ENCODE measurements at regions not wholly inside any gene's neighbourhood (a gene's known extent, or its start where the extent isn't known, plus 50 kb on each side); places are given as distances from the start of the nearest gene placed in this dataset.
"Not testable (repeated sequence)": the region's sequence is repeated elsewhere in the genome, so short reads cannot be mapped to it uniquely, and the experiment has no call there.

DNA sequence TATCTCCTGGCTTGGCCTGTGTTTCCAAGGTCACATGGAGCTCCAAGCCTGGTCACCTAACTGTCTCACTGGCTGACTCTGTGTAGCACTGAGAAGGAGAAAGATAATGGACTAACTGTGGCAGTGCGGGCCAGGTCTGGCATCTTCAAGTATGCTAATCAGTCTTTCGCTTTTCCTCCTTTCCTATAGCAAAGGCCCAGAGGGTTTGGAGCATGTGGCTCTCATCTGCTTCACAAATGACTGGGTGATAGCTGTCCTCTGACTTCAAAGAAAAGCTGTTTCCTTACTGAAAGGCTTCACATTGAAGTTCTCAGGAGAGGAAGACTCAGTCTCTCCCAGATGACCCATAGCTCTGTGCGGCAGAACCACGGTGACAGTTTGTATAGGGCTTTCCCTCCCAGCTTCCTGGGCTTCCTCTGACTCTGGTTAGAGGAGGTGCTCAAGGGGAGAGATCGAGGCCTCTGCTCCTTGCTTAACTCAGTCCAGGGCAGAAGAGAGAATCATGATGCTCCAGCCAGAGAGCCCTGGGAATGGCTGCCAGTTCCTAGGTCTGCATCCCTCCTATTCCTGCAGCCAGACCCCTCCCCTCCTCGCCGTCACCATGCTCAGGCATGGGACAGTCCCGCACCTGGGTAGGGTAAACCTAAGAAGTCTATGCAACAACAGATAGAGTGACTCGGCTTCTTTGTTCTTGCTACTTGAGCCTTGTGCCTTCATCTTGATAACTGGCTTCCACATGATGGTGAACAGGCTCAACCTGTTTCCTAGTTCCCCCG lies 72.3 kb downstream of the CCDC71L start:
- no peak overlapping the region for H3K4me2 ChIP-seq (ENCODE audit: low read depth, low read length, poor library complexity, severe bottlenecking)
- H3K79me2 ChIP-seq (ENCODE audit: low read length) = no peaks in the 10 kb centered on the region
- H3K9ac ChIP-seq (ENCODE audit: low read length) = no peak overlapping the region
- H3K27ac ChIP-seq (ENCODE audit: low read length) = no peak overlapping the region
- no peaks in the 10 kb centered on the region for H3K27me3 ChIP-seq (ENCODE audit: low read length)
- H3K4me1 ChIP-seq (ENCODE audit: low read length) = peaks cover 11% of the 10 kb centered on the region
- no peaks in the 10 kb centered on the region for H3K9me3 ChIP-seq (ENCODE audit: low read length)
- H3K9me2 ChIP-seq (replicated peaks; ENCODE audit: insufficient read depth, low read length) = no peaks in the 10 kb centered on the region
- H4K20me1 ChIP-seq (ENCODE audit: insufficient read depth, low read depth, low read length) = no peaks in the 10 kb centered on the region
- H3K36me3 ChIP-seq (ENCODE audit: insufficient read depth, low read length) = no peaks in the 10 kb centered on the region
- H3K4me3 ChIP-seq (ENCODE audit: low read length) = no peak overlapping the region
- no peak for DNase-seq
- H2AFZ ChIP-seq (ENCODE audit: low read length) = no peak overlapping the region

DNA sequence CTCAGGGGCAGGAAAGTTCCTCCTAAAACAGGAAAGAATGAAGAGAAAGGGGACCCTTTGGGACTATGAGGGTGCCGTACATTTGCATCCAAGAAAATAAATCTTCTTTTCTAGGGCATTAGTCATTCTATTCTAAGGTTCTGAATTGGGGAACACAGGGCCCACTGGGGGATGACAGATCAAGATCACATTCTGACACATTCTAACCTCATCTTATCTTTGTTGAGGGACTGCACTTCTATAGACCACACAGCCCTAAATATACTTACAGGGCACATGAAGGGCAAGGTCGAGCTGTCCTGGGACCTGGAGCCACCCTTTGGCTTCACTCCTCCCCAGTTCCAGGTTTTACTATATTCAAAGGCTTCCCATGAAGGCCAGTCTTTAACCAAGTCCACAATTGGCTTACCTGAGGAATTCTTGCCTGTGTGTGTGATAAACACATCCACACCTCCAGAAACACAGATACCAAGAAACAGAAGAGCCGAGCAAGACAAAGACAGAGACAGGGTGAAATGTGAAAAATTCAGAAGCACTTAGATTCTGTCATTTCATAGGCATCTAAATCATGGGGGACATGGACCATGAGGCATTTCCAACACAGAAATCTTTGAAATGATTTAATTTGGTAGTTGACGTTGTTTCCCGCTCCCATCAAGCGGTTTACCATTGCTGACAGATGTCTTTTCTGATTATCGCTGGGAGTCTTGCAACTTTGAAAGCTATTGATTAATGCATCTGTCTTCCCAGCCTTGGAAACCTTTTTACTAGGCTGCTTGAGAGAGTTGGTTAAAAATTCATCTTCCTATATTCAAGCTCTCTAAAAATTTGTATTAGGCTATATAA lies 75.8 kb downstream of the CCDC71L start:
- H3K36me3 ChIP-seq (ENCODE audit: insufficient read depth, low read length) = no peaks in the 10 kb centered on the region
- H3K79me2 ChIP-seq (ENCODE audit: low read length) = no peaks in the 10 kb centered on the region
- H3K9ac ChIP-seq (ENCODE audit: low read length) = no peak overlapping the region
- H3K9me3 ChIP-seq (ENCODE audit: low read length) = no peaks in the 10 kb centered on the region
- H3K4me2 ChIP-seq (ENCODE audit: low read depth, low read length, poor library complexity, severe bottlenecking) = no peak overlapping the region
- H3K4me3 ChIP-seq (ENCODE audit: low read length) = no peak overlapping the region
- H3K27me3 ChIP-seq (ENCODE audit: low read length) = no peaks in the 10 kb centered on the region
- H3K27ac ChIP-seq (ENCODE audit: low read length) = no peak overlapping the region
- H4K20me1 ChIP-seq (ENCODE audit: insufficient read depth, low read depth, low read length) = no peaks in the 10 kb centered on the region
- H3K4me1 ChIP-seq (ENCODE audit: low read length) = peaks cover 11% of the 10 kb centered on the region
- H3K9me2 ChIP-seq (replicated peaks; ENCODE audit: insufficient read depth, low read length) = no peaks in the 10 kb centered on the region
- no peak overlapping the region for H2AFZ ChIP-seq (ENCODE audit: low read length)
- peak; percentile 63 for DNase-seq

DNA sequence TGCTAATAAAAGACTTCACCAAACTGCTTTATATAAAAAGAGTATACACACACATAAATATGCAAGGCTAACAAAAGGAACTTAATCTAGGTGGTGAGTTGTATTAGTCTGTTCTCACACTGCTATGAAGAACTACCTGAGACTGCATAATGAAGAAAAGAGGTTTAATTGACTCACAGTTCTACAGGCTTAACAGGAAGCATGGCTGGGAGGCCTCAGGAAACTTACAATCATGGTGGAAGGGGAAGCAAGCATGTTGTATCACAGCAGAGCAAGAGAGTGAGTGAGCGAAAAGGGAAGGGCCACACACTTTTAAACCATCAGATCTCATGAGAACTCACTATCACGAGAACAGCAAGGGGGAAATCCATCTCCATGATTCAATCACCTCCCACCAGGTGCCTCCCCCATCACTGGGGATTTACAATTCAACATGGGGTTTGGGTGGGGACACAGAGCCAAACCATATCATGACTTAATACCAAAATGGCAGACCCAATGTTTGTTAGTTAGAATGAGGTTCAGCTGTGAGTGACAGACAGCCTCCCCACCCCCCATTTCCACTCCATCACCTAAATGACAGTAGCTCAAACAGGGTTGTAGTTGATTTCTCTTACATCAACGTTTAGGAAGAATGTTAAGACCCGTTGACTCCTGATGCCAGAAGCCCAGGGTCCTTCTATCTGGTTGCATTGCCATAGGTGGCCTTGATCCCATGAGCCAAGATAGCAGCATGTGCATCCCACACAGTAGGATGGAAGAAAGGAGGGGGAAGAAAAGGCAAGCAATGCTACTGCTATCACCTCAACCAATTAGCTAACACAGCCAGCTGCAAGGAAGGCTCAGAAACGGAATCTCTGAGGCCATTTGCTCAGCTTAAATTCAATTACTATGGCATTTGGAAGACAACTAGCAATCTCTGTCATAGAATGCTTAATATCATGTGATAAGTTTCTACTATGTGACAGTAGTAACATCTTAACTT lies 77.0 kb downstream of the CCDC71L start:
- Histone ChIP-seq H3K4me2 (ENCODE audit: low read depth, low read length, poor library complexity, severe bottlenecking) (no peak overlapping the region), H4K20me1 (ENCODE audit: insufficient read depth, low read depth, low read length) (no peaks in the 10 kb centered on the region), H2AFZ (ENCODE audit: low read length) (no peak overlapping the region), H3K4me3 (ENCODE audit: low read length) (no peak overlapping the region), H3K9ac (ENCODE audit: low read length) (no peak overlapping the region), H3K9me2 (replicated peaks; ENCODE audit: insufficient read depth, low read length) (no peaks in the 10 kb centered on the region), H3K27ac (ENCODE audit: low read length) (no peak overlapping the region), H3K27me3 (ENCODE audit: low read length) (no peaks in the 10 kb centered on the region), H3K9me3 (ENCODE audit: low read length) (no peaks in the 10 kb centered on the region), H3K4me1 (ENCODE audit: low read length) (peaks cover 11% of the 10 kb centered on the region), H3K36me3 (ENCODE audit: insufficient read depth, low read length) (no peaks in the 10 kb centered on the region), H3K79me2 (ENCODE audit: low read length) (no peaks in the 10 kb centered on the region)
- no peak for DNase-seq

DNA sequence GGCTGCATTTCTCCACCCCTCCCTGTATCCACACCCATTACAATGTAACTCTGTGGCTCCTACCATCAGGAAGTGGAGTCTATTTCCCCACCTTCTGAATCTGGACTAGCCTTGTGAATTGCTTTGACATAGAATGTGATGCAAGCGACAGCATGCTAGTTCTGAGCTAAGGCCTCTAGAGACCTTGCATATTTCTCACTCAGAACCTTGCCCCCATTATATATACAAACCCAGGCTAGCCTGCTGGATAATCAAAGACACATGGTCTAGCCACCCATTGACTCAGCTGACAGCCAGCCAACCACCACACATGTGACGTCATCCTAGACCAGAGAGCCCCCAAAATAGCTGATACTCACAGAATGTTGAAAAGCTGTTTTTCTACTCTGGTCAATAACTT lies 77.9 kb downstream of the CCDC71L start:
- Histone ChIP-seq H3K4me3 (ENCODE audit: low read length) (no peak overlapping the region), H3K9ac (ENCODE audit: low read length) (no peak overlapping the region), H2AFZ (ENCODE audit: low read length) (no peak overlapping the region), H3K4me1 (ENCODE audit: low read length) (peaks cover 14% of the 10 kb centered on the region), H3K27me3 (ENCODE audit: low read length) (no peaks in the 10 kb centered on the region), H3K9me3 (ENCODE audit: low read length) (no peaks in the 10 kb centered on the region), H4K20me1 (ENCODE audit: insufficient read depth, low read depth, low read length) (no peaks in the 10 kb centered on the region), H3K9me2 (replicated peaks; ENCODE audit: insufficient read depth, low read length) (no peaks in the 10 kb centered on the region), H3K79me2 (ENCODE audit: low read length) (no peaks in the 10 kb centered on the region), H3K4me2 (ENCODE audit: low read depth, low read length, poor library complexity, severe bottlenecking) (no peak overlapping the region), H3K36me3 (ENCODE audit: insufficient read depth, low read length) (no peaks in the 10 kb centered on the region), H3K27ac (ENCODE audit: low read length) (no peak overlapping the region)
- DNase-seq = no peak

DNA sequence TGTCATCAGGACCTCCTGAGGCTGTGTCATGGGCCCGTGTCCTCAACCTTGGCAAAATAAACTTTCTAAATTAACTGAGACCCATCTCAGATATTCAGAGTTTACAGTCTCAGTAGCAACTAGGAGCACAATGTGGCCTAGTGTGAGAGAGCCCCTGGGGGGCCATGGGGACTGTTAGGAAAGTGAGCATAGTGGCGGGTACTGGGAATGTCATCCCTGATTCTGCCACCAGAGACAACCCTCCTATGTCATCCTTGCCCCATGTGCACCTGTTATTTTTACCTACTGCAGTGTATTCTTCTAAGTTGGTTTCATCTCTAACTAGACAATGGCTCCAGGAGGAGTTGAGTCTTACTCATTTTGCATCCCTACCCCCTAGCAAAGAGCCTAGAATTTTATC lies 78.6 kb downstream of the CCDC71L start:
- Histone ChIP-seq H3K9ac (ENCODE audit: low read length) (no peak overlapping the region), H3K4me2 (ENCODE audit: low read depth, low read length, poor library complexity, severe bottlenecking) (no peak overlapping the region), H3K9me3 (ENCODE audit: low read length) (no peaks in the 10 kb centered on the region), H3K27ac (ENCODE audit: low read length) (no peak overlapping the region), H3K36me3 (ENCODE audit: insufficient read depth, low read length) (no peaks in the 10 kb centered on the region), H3K79me2 (ENCODE audit: low read length) (no peaks in the 10 kb centered on the region), H3K27me3 (ENCODE audit: low read length) (no peaks in the 10 kb centered on the region), H3K4me3 (ENCODE audit: low read length) (no peak overlapping the region), H2AFZ (ENCODE audit: low read length) (no peak overlapping the region), H3K4me1 (ENCODE audit: low read length) (peaks cover 17% of the 10 kb centered on the region), H3K9me2 (replicated peaks; ENCODE audit: insufficient read depth, low read length) (no peaks in the 10 kb centered on the region), H4K20me1 (ENCODE audit: insufficient read depth, low read depth, low read length) (no peaks in the 10 kb centered on the region)
- no peak for DNase-seq

DNA sequence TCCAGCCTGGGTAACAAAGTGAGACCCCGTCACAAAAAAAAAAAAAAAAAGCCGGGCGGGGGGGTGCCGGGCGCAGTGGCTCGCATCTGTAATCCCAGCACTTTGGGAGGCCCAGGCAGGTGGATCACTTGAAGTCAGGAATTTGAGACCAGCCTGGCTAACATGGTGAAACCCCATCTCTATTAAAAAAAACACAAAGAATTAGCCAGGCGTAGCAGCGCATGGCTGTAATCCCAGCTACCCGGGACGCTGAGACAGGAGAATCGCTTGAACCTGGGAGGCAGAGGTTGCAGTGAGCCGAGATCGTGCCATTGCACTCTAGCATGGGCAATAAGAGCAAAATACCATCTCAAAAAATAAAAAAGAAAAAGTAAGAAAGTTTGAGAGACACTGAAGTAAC lies 81.9 kb downstream of the CCDC71L start:
- H3K27ac ChIP-seq (ENCODE audit: low read length); H4K20me1 ChIP-seq (ENCODE audit: insufficient read depth, low read depth, low read length); H3K27me3 ChIP-seq (ENCODE audit: low read length); H3K4me1 ChIP-seq (ENCODE audit: low read length); DNase-seq; H3K9ac ChIP-seq (ENCODE audit: low read length); H3K79me2 ChIP-seq (ENCODE audit: low read length); H3K4me2 ChIP-seq (ENCODE audit: low read depth, low read length, poor library complexity, severe bottlenecking); H3K36me3 ChIP-seq (ENCODE audit: insufficient read depth, low read length); H3K9me3 ChIP-seq (ENCODE audit: low read length); H3K9me2 ChIP-seq (replicated peaks; ENCODE audit: insufficient read depth, low read length); H3K4me3 ChIP-seq (ENCODE audit: low read length); H2AFZ ChIP-seq (ENCODE audit: low read length): not testable (repeated sequence)

DNA sequence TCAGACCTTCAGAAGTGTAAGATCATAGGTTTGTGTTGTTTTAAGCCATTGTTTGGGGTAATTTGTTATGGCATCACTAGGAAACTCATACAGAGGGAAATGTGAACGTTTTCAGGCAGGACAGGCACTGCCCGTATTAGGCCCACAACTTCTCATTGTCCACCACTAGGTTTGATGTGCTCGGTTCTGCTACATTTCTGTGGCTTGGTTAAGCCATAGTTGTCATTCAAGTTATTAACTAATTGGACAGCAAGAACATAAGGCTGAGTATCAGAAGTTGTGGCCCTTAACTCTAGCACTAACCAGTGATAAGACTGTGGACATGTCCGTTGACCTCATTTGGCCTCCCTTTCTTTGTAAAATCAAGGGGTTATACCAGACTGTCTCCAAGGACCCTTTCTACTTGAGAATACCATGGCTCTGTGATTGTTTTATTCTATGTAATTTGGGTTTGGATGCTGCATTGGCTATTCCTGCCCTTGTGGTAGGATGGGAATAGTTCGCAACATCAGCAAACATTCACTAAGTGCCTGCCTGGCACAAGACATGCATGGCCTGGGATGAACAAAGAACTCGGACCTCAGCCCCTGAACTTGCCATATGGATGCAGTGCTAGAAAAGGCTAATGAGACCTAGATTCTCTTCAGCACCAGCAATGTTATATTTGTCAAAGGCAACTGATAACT lies 85.7 kb downstream of the CCDC71L start:
- Histone ChIP-seq H3K79me2 (ENCODE audit: low read length) (no peaks in the 10 kb centered on the region), H3K4me1 (ENCODE audit: low read length) (peaks cover 6% of the 10 kb centered on the region), H3K27ac (ENCODE audit: low read length) (no peak overlapping the region), H3K36me3 (ENCODE audit: insufficient read depth, low read length) (no peaks in the 10 kb centered on the region), H3K4me3 (ENCODE audit: low read length) (no peak overlapping the region), H2AFZ (ENCODE audit: low read length) (no peak overlapping the region), H3K9ac (ENCODE audit: low read length) (no peak overlapping the region), H3K9me2 (replicated peaks; ENCODE audit: insufficient read depth, low read length) (no peaks in the 10 kb centered on the region), H3K4me2 (ENCODE audit: low read depth, low read length, poor library complexity, severe bottlenecking) (no peak overlapping the region), H3K9me3 (ENCODE audit: low read length) (no peaks in the 10 kb centered on the region), H3K27me3 (ENCODE audit: low read length) (no peaks in the 10 kb centered on the region), H4K20me1 (ENCODE audit: insufficient read depth, low read depth, low read length) (no peaks in the 10 kb centered on the region)
- DNase-seq = no peak

Data from Karpas-422 (cell line).